IPS-18a (cell line): ENCODE measurements at regions not wholly inside any gene's neighbourhood (a gene's known extent, or its start where the extent isn't known, plus 50 kb on each side); places are given as distances from the start of the nearest gene placed in this dataset.

Experiments used
- H3K27ac ChIP-seq: one replicate; pipeline ENCODE4 v1.5.1; 2013; ENCODE audit warnings: low read length
- H3K27me3 ChIP-seq: one replicate; pipeline ENCODE4 v1.6.1; 2013; ENCODE audit warnings: mild to moderate bottlenecking, low read length; ENCODE audit not compliant: control insufficient read depth, insufficient read depth
- H3K36me3 ChIP-seq: one replicate; pipeline ENCODE4 v1.6.1; 2013; ENCODE audit warnings: low read depth, low read length; ENCODE audit not compliant: control insufficient read depth
- H3K4me1 ChIP-seq: one replicate; pipeline ENCODE4 v1.6.1; 2013; ENCODE audit warnings: low read depth, low read length; ENCODE audit not compliant: control insufficient read depth
- H3K4me3 ChIP-seq: one replicate; pipeline ENCODE4 v1.5.1; 2013; ENCODE audit warnings: low read length
- H3K9ac ChIP-seq: one replicate; pipeline ENCODE4 v1.6.1; 2013; ENCODE audit warnings: mild to moderate bottlenecking, low read length, moderate library complexity
- H3K9me3 ChIP-seq: one replicate; pipeline ENCODE4 v1.6.1; 2013; ENCODE audit warnings: low read depth, low read length; ENCODE audit not compliant: control insufficient read depth

GRCh38 chr10:9075420-9075819, 1020.9 kb downstream of the GATA3 start:
- H3K9ac ChIP-seq: no peak overlapping the region
- H3K4me3 ChIP-seq: no peak overlapping the region
- H3K27me3 ChIP-seq: no peaks in the 10 kb centered on the region
- no peak overlapping the region for H3K27ac ChIP-seq
- H3K9me3 ChIP-seq: no peaks in the 10 kb centered on the region
- H3K36me3 ChIP-seq: no peaks in the 10 kb centered on the region
- no peaks in the 10 kb centered on the region for H3K4me1 ChIP-seq

GRCh38 chr10:9076066-9076465, 1021.6 kb downstream of the GATA3 start:
- no peaks in the 10 kb centered on the region for H3K9me3 ChIP-seq
- no peaks in the 10 kb centered on the region for H3K27me3 ChIP-seq
- H3K4me1 ChIP-seq: no peaks in the 10 kb centered on the region
- H3K9ac ChIP-seq: no peak overlapping the region
- H3K4me3 ChIP-seq: no peak overlapping the region
- no peaks in the 10 kb centered on the region for H3K36me3 ChIP-seq
- H3K27ac ChIP-seq: no peak overlapping the region

- Histone ChIP-seq H3K9ac (no peak overlapping the region), H3K36me3 (no peaks in the 10 kb centered on the region), H3K27me3 (no peaks in the 10 kb centered on the region), H3K27ac (no peak overlapping the region), H3K4me1 (no peaks in the 10 kb centered on the region), H3K9me3 (no peaks in the 10 kb centered on the region), H3K4me3 (no peak overlapping the region)
Observed at GRCh38 chr10:9081253-9081652, 1026.8 kb downstream of the GATA3 start.

GRCh38 chr10:9081961-9082360, 1027.5 kb downstream of the GATA3 start:
- no peak overlapping the region for H3K4me3 ChIP-seq
- no peaks in the 10 kb centered on the region for H3K9me3 ChIP-seq
- no peaks in the 10 kb centered on the region for H3K27me3 ChIP-seq
- no peaks in the 10 kb centered on the region for H3K36me3 ChIP-seq
- H3K4me1 ChIP-seq: no peaks in the 10 kb centered on the region
- H3K27ac ChIP-seq: no peak overlapping the region
- no peak overlapping the region for H3K9ac ChIP-seq

GRCh38 chr10:9091530-9092093, 1037.1 kb downstream of the GATA3 start:
- no peak overlapping the region for H3K4me3 ChIP-seq
- no peak overlapping the region for H3K27ac ChIP-seq
- peaks cover 49% of the 10 kb centered on the region for H3K27me3 ChIP-seq
- H3K9me3 ChIP-seq: no peaks in the 10 kb centered on the region
- H3K4me1 ChIP-seq: no peaks in the 10 kb centered on the region
- H3K36me3 ChIP-seq: no peaks in the 10 kb centered on the region
- H3K9ac ChIP-seq: no peak overlapping the region

- H3K4me3 ChIP-seq: no peak overlapping the region
- peaks cover 91% of the 10 kb centered on the region for H3K27me3 ChIP-seq
Observed at GRCh38 chr10:9096288-9096687, 1041.8 kb downstream of the GATA3 start.

GRCh38 chr10:9097206-9097990, 1042.9 kb downstream of the GATA3 start:
- H3K9me3 ChIP-seq: no peaks in the 10 kb centered on the region
- H3K27me3 ChIP-seq: peaks cover 91% of the 10 kb centered on the region

More at GRCh38 chr10:9096288-9096687, 1041.8 kb downstream of the GATA3 start:
- no peak overlapping the region for H3K27ac ChIP-seq
- no peak overlapping the region for H3K9ac ChIP-seq
- no peaks in the 10 kb centered on the region for H3K9me3 ChIP-seq
- no peaks in the 10 kb centered on the region for H3K4me1 ChIP-seq
- no peaks in the 10 kb centered on the region for H3K36me3 ChIP-seq

GRCh38 chr10:9097991-9098306, 1043.5 kb downstream of the GATA3 start:
- peaks cover 87% of the 10 kb centered on the region for H3K27me3 ChIP-seq
- no peak overlapping the region for H3K27ac ChIP-seq
- H3K4me1 ChIP-seq: no peaks in the 10 kb centered on the region
- no peaks in the 10 kb centered on the region for H3K9me3 ChIP-seq
- no peaks in the 10 kb centered on the region for H3K36me3 ChIP-seq
- no peak overlapping the region for H3K9ac ChIP-seq
- H3K4me3 ChIP-seq: no peak overlapping the region

More at GRCh38 chr10:9097206-9097990, 1042.9 kb downstream of the GATA3 start:
- Histone ChIP-seq H3K9ac (no peak overlapping the region), H3K4me1 (no peaks in the 10 kb centered on the region), H3K27ac (no peak overlapping the region), H3K36me3 (no peaks in the 10 kb centered on the region), H3K4me3 (no peak overlapping the region)

GRCh38 chr10:9102026-9102425, 1047.5 kb downstream of the GATA3 start:
- Histone ChIP-seq H3K4me1 (no peaks in the 10 kb centered on the region), H3K9me3 (no peaks in the 10 kb centered on the region), H3K27me3 (peaks cover 67% of the 10 kb centered on the region), H3K9ac (no peak overlapping the region), H3K4me3 (no peak overlapping the region), H3K27ac (no peak overlapping the region), H3K36me3 (no peaks in the 10 kb centered on the region)

GRCh38 chr10:9103301-9103700, 1048.8 kb downstream of the GATA3 start:
- Histone ChIP-seq H3K4me1 (no peaks in the 10 kb centered on the region), H3K36me3 (no peaks in the 10 kb centered on the region), H3K27me3 (peaks cover 61% of the 10 kb centered on the region), H3K27ac (no peak overlapping the region), H3K9ac (no peak overlapping the region), H3K4me3 (no peak overlapping the region), H3K9me3 (no peaks in the 10 kb centered on the region)

GRCh38 chr10:9111976-9112375, 1057.5 kb downstream of the GATA3 start:
- Histone ChIP-seq H3K9me3 (no peaks in the 10 kb centered on the region), H3K36me3 (no peaks in the 10 kb centered on the region), H3K4me3 (no peak overlapping the region), H3K4me1 (no peaks in the 10 kb centered on the region), H3K27ac (no peak overlapping the region), H3K27me3 (peaks cover 7% of the 10 kb centered on the region), H3K9ac (no peak overlapping the region)

- no peak overlapping the region for H3K27ac ChIP-seq
- H3K9ac ChIP-seq: no peak overlapping the region
- H3K27me3 ChIP-seq: no peaks in the 10 kb centered on the region
- no peaks in the 10 kb centered on the region for H3K4me1 ChIP-seq
- no peak overlapping the region for H3K4me3 ChIP-seq
- no peaks in the 10 kb centered on the region for H3K36me3 ChIP-seq
- no peaks in the 10 kb centered on the region for H3K9me3 ChIP-seq
Observed at GRCh38 chr10:9126728-9127127, 1072.2 kb downstream of the GATA3 start.
